H1 (cell line): ENCODE measurements at regions not wholly inside any gene's neighbourhood (a gene's known extent, or its start where the extent isn't known, plus 50 kb on each side); places are given as distances from the start of the nearest gene placed in this dataset.

Source experiments
- CTCF ChIA-PET: fragments of 300-600 bp; sonication (Branson Sonifier 250); formaldehyde crosslinking; loops from one replicate; lab custom pipeline; 2021; ENCODE audit not compliant: partially characterized antibody; lab: Charles Lee
- POLR2A ChIA-PET: fragments of 300-600 bp; sonication (Branson Sonifier 250); formaldehyde crosslinking; loops from one replicate; lab custom pipeline; 2021; ENCODE audit warnings: inconsistent platforms; ENCODE audit not compliant: partially characterized antibody; lab: Charles Lee
- DNase-seq, 2 experiments: peaks; one replicate each; pipeline versions ENCODE4 v3.0.0 to v3.0.0-alpha.2; 2010 to 2022; ENCODE audit warnings: low spot score in 2 of 2, low read depth in 1 of 2, mixed read lengths in 1 of 2
- FAIRE-seq: peaks from 2 replicates; lab custom pipeline; 2011; peaks lifted over from hg19 to GRCh38; lab: Jason Lieb, UNC
- H2AFZ ChIP-seq: 2 replicates; pipeline ENCODE4 v1.8.1; 2012; ENCODE audit warnings: low read length, inconsistent platforms
- H2AK5ac ChIP-seq: 2 replicates; pipeline ENCODE4 v1.6.1; 2013; ENCODE audit warnings: low read depth, low read length
- H2BK120ac ChIP-seq: replicated peaks from 2 replicates; pipeline ENCODE3; 2013; ENCODE audit warnings: low read depth, low read length, inconsistent platforms
- H2BK12ac ChIP-seq: 2 replicates; pipeline ENCODE4 v1.6.1; 2013; ENCODE audit warnings: low read depth, low read length
- H2BK15ac ChIP-seq: 2 replicates; pipeline ENCODE4 v1.6.1; 2013; ENCODE audit warnings: low read length
- H2BK20ac ChIP-seq: 2 replicates; pipeline ENCODE4 v1.6.1; 2013; ENCODE audit warnings: low read length
- H2BK5ac ChIP-seq: 2 replicates; pipeline ENCODE4 v1.6.1; 2013; ENCODE audit warnings: low read depth, low read length
- H3K14ac ChIP-seq: 2 replicates; pipeline ENCODE4 v1.6.1; 2013; ENCODE audit warnings: inconsistent platforms; ENCODE audit not compliant: insufficient read length
- H3K18ac ChIP-seq: 2 replicates; pipeline ENCODE4 v1.6.1; 2013; ENCODE audit warnings: low read length; ENCODE audit errors: extremely low read depth
- H3K23ac ChIP-seq: 2 replicates; pipeline ENCODE4 v1.6.1; 2013; ENCODE audit warnings: inconsistent platforms; ENCODE audit not compliant: insufficient read length
- H3K23me2 ChIP-seq: 2 replicates; pipeline ENCODE4 v1.6.1; 2013; ENCODE audit warnings: low read depth, low read length
- H3K27ac ChIP-seq: 2 replicates; pipeline ENCODE4 v1.6.1; 2011; ENCODE audit warnings: low read depth, low read length, inconsistent platforms
- H3K27me3 ChIP-seq, 4 experiments: replicated peaks in 1 of 4; 1 replicate in 1 of 4; 2 replicates in 3 of 4; pipeline versions ENCODE4 v1.6.1 to v1.8.1; 2011 to 2013; ENCODE audit warnings: low read length in 3 of 4, mild to moderate bottlenecking in 3 of 4, inconsistent platforms in 2 of 4, mixed read lengths in 2 of 4, moderate library complexity in 1 of 4; ENCODE audit not compliant: control insufficient read depth in 3 of 4, insufficient read depth in 3 of 4; ENCODE audit errors: extremely low read depth in 1 of 4
- H3K36me3 ChIP-seq, 4 experiments: 2 replicates each; pipeline versions ENCODE4 v1.6.1 to v1.8.1; 2011 to 2013; ENCODE audit warnings: mild to moderate bottlenecking in 4 of 4, low read length in 3 of 4, moderate library complexity in 2 of 4, control low read depth in 1 of 4, inconsistent platforms in 1 of 4; ENCODE audit not compliant: insufficient read depth in 4 of 4, control insufficient read depth in 2 of 4
- H3K4ac ChIP-seq: replicated peaks from 2 replicates; pipeline ENCODE3; 2013; ENCODE audit warnings: low read length, low read depth, mixed read lengths, inconsistent platforms; ENCODE audit not compliant: insufficient read length
- H3K4me1 ChIP-seq, 4 experiments: replicated peaks in 1 of 4; 1 replicate in 1 of 4; 2 replicates in 3 of 4; pipeline versions ENCODE4 v1.6.1 to v1.8.1; 2011 to 2013; ENCODE audit warnings: low read length in 3 of 4, inconsistent platforms in 2 of 4, mixed read lengths in 1 of 4; ENCODE audit not compliant: insufficient read depth in 4 of 4, control insufficient read depth in 3 of 4
- H3K4me2 ChIP-seq, 2 experiments: 2 replicates each; pipeline versions ENCODE4 v1.6.1 to v1.8.1; 2011 to 2013; ENCODE audit warnings: low read depth in 2 of 2, low read length in 2 of 2, control low read depth in 1 of 2, inconsistent platforms in 1 of 2, mild to moderate bottlenecking in 1 of 2; ENCODE audit not compliant: insufficient read depth in 1 of 2
- H3K4me3 ChIP-seq, 4 experiments: fragments of 200-600, 300-600 bp in 1 of 4; sonication (generic), shearing (Covaris generic), sonication (Bioruptor Twin) in 1 of 4; 2 replicates each; pipeline versions ENCODE4 v1.5.1 to v1.8.1; 2011 to 2016; ENCODE audit warnings: low read length in 4 of 4, low read depth in 3 of 4, control low read depth in 2 of 4, inconsistent platforms in 2 of 4, mild to moderate bottlenecking in 2 of 4, mixed read lengths in 1 of 4, moderate library complexity in 1 of 4; ENCODE audit not compliant: insufficient read depth in 2 of 4; ENCODE audit errors: extremely low read depth in 1 of 4
- H3K56ac ChIP-seq: replicated peaks from 2 replicates; pipeline ENCODE3; 2013; ENCODE audit warnings: low read depth, mild to moderate bottlenecking, mixed read lengths, low read length, inconsistent platforms; ENCODE audit not compliant: insufficient read length
- H3K79me1 ChIP-seq: 2 replicates; pipeline ENCODE4 v1.6.1; 2013; ENCODE audit warnings: low read depth, low read length, control low read depth
- H3K79me2 ChIP-seq, 2 experiments: 2 replicates each; pipeline versions ENCODE4 v1.6.1 to v1.8.1; 2012 to 2013; ENCODE audit warnings: low read length in 2 of 2, mild to moderate bottlenecking in 2 of 2, inconsistent platforms in 1 of 2; ENCODE audit not compliant: insufficient read depth in 2 of 2, control insufficient read depth in 1 of 2
- H3K9ac ChIP-seq, 4 experiments: replicated peaks in 1 of 4; 1 replicate in 1 of 4; 2 replicates in 3 of 4; pipeline versions ENCODE4 v1.6.1 to v1.8.1; 2011 to 2013; ENCODE audit warnings: low read depth in 3 of 4, low read length in 3 of 4, control low read depth in 2 of 4, mild to moderate bottlenecking in 2 of 4, moderate library complexity in 2 of 4, inconsistent platforms in 1 of 4; ENCODE audit errors: extremely low read depth in 1 of 4
- H3K9me3 ChIP-seq, 2 experiments: 2 replicates each; pipeline versions ENCODE4 v1.6.1 to v1.8.1; 2012 to 2013; ENCODE audit warnings: mild to moderate bottlenecking in 2 of 2, moderate library complexity in 2 of 2, control low read depth in 1 of 2, inconsistent platforms in 1 of 2, low read depth in 1 of 2, low read length in 1 of 2, mixed read lengths in 1 of 2; ENCODE audit not compliant: insufficient read depth in 2 of 2
- H4K20me1 ChIP-seq, 2 experiments: replicated peaks in 1 of 2; 2 replicates each; pipeline versions ENCODE3 to v1.8.1; 2011 to 2013; ENCODE audit warnings: inconsistent platforms in 2 of 2, low read length in 2 of 2, mild to moderate bottlenecking in 1 of 2; ENCODE audit not compliant: insufficient read depth in 2 of 2, control insufficient read depth in 1 of 2
- H4K5ac ChIP-seq: 2 replicates; pipeline ENCODE4 v1.6.1; 2013; ENCODE audit warnings: low read length, low read depth, mixed read lengths, inconsistent platforms; ENCODE audit not compliant: insufficient read length
- H4K8ac ChIP-seq: 2 replicates; pipeline ENCODE4 v1.8.0; 2013; ENCODE audit warnings: mild to moderate bottlenecking, moderate library complexity, low read length, inconsistent platforms; ENCODE audit not compliant: insufficient read depth; ENCODE audit errors: extremely low read depth
- H4K91ac ChIP-seq: replicated peaks from 2 replicates; pipeline ENCODE3; 2013; ENCODE audit warnings: low read length, mixed read lengths, inconsistent platforms; ENCODE audit not compliant: insufficient read length
- FOSL1 ChIP-seq: IDR thresholded peaks from 2 replicates; pipeline ENCODE4 v1.6.1; 2011; ENCODE audit warnings: mild to moderate bottlenecking, low read depth, low read length, moderate library complexity; ENCODE audit not compliant: insufficient read depth
- GTF2F1 ChIP-seq: IDR thresholded peaks from 2 replicates; pipeline ENCODE4 v1.6.1; 2012; ENCODE audit warnings: low read depth, low read length, improper control_type of control experiment, borderline replicate concordance
- JUND ChIP-seq: IDR thresholded peaks from 2 replicates; pipeline ENCODE4 v1.6.1; 2011; ENCODE audit warnings: mild to moderate bottlenecking, improper control_type of control experiment, low read length
- KDM4A ChIP-seq: IDR thresholded peaks from one replicate; pipeline ENCODE4 v1.7.1; 2012; ENCODE audit warnings: low read depth, mild to moderate bottlenecking, moderate library complexity, low read length, inconsistent platforms; ENCODE audit not compliant: severe bottlenecking
- MAX ChIP-seq: IDR thresholded peaks from 2 replicates; pipeline ENCODE4 v1.6.1; 2012; ENCODE audit warnings: inconsistent platforms
- PHF8 ChIP-seq: fragments of 200-600 bp; sonication (generic); conservative IDR thresholded peaks from 2 replicates; pipeline ENCODE4 v1.7.1; 2012; ENCODE audit warnings: low read depth, mild to moderate bottlenecking, inconsistent platforms, low read length, moderate library complexity
- RAD21 ChIP-seq, 2 experiments: IDR thresholded peaks in 1 of 2; conservative IDR thresholded peaks in 1 of 2; 2 replicates each; pipeline ENCODE4 v1.6.1; 2011; ENCODE audit warnings: low read depth in 2 of 2, low read length in 2 of 2, improper control_type of control experiment in 1 of 2, inconsistent platforms in 1 of 2, mild to moderate bottlenecking in 1 of 2, moderate library complexity in 1 of 2
- whole genome bisulfite sequencing, 2 experiments: shearing (Covaris generic) in 1 of 2; methylation state at CpG; one replicate each; pipeline versions ENCODE4 v1.1.6 to v1.1.7; 2013 to 2015; ENCODE audit warnings: low lambda C conversion rate in 2 of 2, mixed read lengths in 2 of 2, inconsistent platforms in 1 of 2, low coverage in 1 of 2, missing lambda C conversion rate in 1 of 2; ENCODE audit not compliant: insufficient replicate concordance in 2 of 2, insufficient coverage in 1 of 2, insufficient read length in 1 of 2; ENCODE audit errors: extremely low coverage in 1 of 2, missing lambda C conversion rate in 1 of 2; 5-methylcytosine and 5-hydroxymethylcytosine counted together

- Histone ChIP-seq H3K79me1 (no peaks in the 10 kb centered on the region), H2AFZ (no peak overlapping the region), H3K56ac (no peak overlapping the region), H3K23me2 (no peaks in the 10 kb centered on the region), H4K8ac (no peak overlapping the region), H3K4me1 (no peaks in the 10 kb centered on the region), H3K79me2 (no peaks in the 10 kb centered on the region), H2BK20ac (no peak overlapping the region), H3K4me3 (no peak overlapping the region), H4K5ac (no peak overlapping the region)
- CTCF ChIA-PET, result interaction anchor here (0.7 to 1.4 kb wide), 3 partner anchors 17 to 1731 kb away, joined by 3 read pairs; no protein-coding TSS in a partner anchor
- TF ChIP-seq KDM4A (no peak), RAD21 (IDR thresholded peaks at IDR 0.05 in 1 of 2, conservative IDR thresholded peaks at IDR 0.05 in 1 of 2; ENCODE audit: low read depth in 2 of 2, low read length in 2 of 2) (no peak), FOSL1 (no peak), GTF2F1 (no peak), MAX (no peak), JUND (no peak), PHF8 (no peak)
- TF ChIP-seq, all 59 proteins: peak for 0
- Histone ChIP-seq H3K9me3 (no peaks in the 10 kb centered on the region; a peak in 1 of 4 replicates), H2BK5ac (no peak overlapping the region), H2BK12ac (no peak overlapping the region), H3K27ac (no peak overlapping the region), H3K27me3 (no peaks in the 10 kb centered on the region), H4K20me1 (no peaks in the 10 kb centered on the region), H3K9ac (no peak overlapping the region), H2BK15ac (no peak overlapping the region), H3K36me3 (no peaks in the 10 kb centered on the region), H4K91ac (no peak overlapping the region), H2AK5ac (no peak overlapping the region), H2BK120ac (no peak overlapping the region), H3K4ac (no peak overlapping the region), H3K23ac (no peak overlapping the region), H3K14ac (no peak overlapping the region), H3K4me2 (no peak overlapping the region), H3K18ac (no peak overlapping the region)
- no peak for DNase-seq
- POLR2A ChIA-PET, result no interaction called here
- WGBS, 2 experiments, result 85% methylated on average over 1 of the region's 1 CpG; no CpG with 5 or more reads in 1 of the 2 experiments
- no peak for FAIRE-seq
Measured at GRCh38 chr4:79147251-79147650, 178.6 kb downstream of the NAA11 start.
